Endothelial cell of umbilical vein (primary cell): ENCODE measurements at regions not wholly inside any gene's neighbourhood (a gene's known extent, or its start where the extent isn't known, plus 50 kb on each side); places are given as distances from the start of the nearest gene placed in this dataset.

Experiments
- BruUV-seq: library from RNA; stranded (reverse); fragments of 400-500 nt; replicated peaks from 2 replicates; lab custom pipeline; 2021; lab: Mats Ljungman, UMichigan
- CTCF ChIA-PET: fragments of 300-600, 350-600 bp; sonication (Branson Sonifier 250); formaldehyde crosslinking; loops from one replicate; lab custom pipeline; 2021; ENCODE audit warnings: antibody characterized with exemption, inconsistent platforms; lab: Charles Lee
- POLR2A ChIA-PET: fragments of 300-600, 350-600 bp; sonication (Branson Sonifier 250); formaldehyde crosslinking; loops from one replicate; lab custom pipeline; 2021; ENCODE audit warnings: antibody characterized with exemption, inconsistent platforms; lab: Charles Lee
- DNase-seq: peaks from one replicate; pipeline ENCODE4 v3.0.0-alpha.2; 2011; ENCODE audit warnings: low read depth, low spot score
- FAIRE-seq: peaks from 2 replicates; lab custom pipeline; 2011; peaks lifted over from hg19 to GRCh38; lab: Jason Lieb, UNC
- H2AFZ ChIP-seq: 2 replicates; pipeline ENCODE4 v1.6.0; 2012; ENCODE audit warnings: low read depth, low read length, control low read depth, inconsistent platforms
- H3K27ac ChIP-seq: 2 replicates; pipeline ENCODE4 v1.5.1; 2011; ENCODE audit warnings: low read depth, mild to moderate bottlenecking, control low read depth, low read length, moderate library complexity; ENCODE audit not compliant: insufficient read depth
- H3K27me3 ChIP-seq, 2 experiments: 2 replicates each; pipeline versions ENCODE4 v1.6.0 to v1.6.1; 2011; ENCODE audit warnings: low read length in 2 of 2, mixed read lengths in 1 of 2; ENCODE audit not compliant: control insufficient read depth in 2 of 2, insufficient read depth in 2 of 2
- H3K36me3 ChIP-seq, 2 experiments: 2 replicates in 1 of 2; 3 replicates in 1 of 2; pipeline ENCODE4 v1.5.1; 2011; ENCODE audit warnings: low read length in 2 of 2, mild to moderate bottlenecking in 1 of 2, moderate library complexity in 1 of 2; ENCODE audit not compliant: control insufficient read depth in 2 of 2, insufficient read depth in 2 of 2; ENCODE audit errors: extremely low read depth in 1 of 2
- H3K4me1 ChIP-seq: 3 replicates; pipeline ENCODE4 v1.5.1; 2011; ENCODE audit warnings: mild to moderate bottlenecking, low read length; ENCODE audit not compliant: control insufficient read depth, insufficient read depth; ENCODE audit errors: extremely low read depth
- H3K4me2 ChIP-seq: 2 replicates; pipeline ENCODE4 v1.6.1; 2011; ENCODE audit warnings: low read length, control low read depth, mixed read lengths; ENCODE audit not compliant: insufficient read depth
- H3K4me3 ChIP-seq, 3 experiments: fragments of 200-600 bp in 1 of 3; sonication (generic), shearing (Covaris generic) in 1 of 3; replicated peaks in 1 of 3; 2 replicates each; pipeline ENCODE4 v1.5.1; 2011 to 2016; ENCODE audit warnings: control low read depth in 3 of 3, low read length in 3 of 3, mild to moderate bottlenecking in 2 of 3, inconsistent platforms in 1 of 3, low read depth in 1 of 3, moderate library complexity in 1 of 3; ENCODE audit not compliant: insufficient read depth in 1 of 3
- H3K79me2 ChIP-seq: 2 replicates; pipeline ENCODE4 v1.6.0; 2012; ENCODE audit warnings: low read length, inconsistent platforms; ENCODE audit not compliant: control insufficient read depth, insufficient read depth
- H3K9ac ChIP-seq: replicated peaks from 2 replicates; pipeline ENCODE3; 2011; ENCODE audit warnings: low read length, control low read depth; ENCODE audit not compliant: insufficient read depth; ENCODE audit errors: extremely low read depth
- H3K9me1 ChIP-seq: replicated peaks from 3 replicates; pipeline ENCODE4 v1.6.0; 2011; ENCODE audit warnings: mild to moderate bottlenecking, low read length; ENCODE audit not compliant: control insufficient read depth, insufficient read depth; ENCODE audit errors: extremely low read depth
- H3K9me3 ChIP-seq: replicated peaks from 2 replicates; pipeline ENCODE4 v1.5.1; 2012; ENCODE audit warnings: low read length, inconsistent platforms; ENCODE audit not compliant: control insufficient read depth, insufficient read depth
- H4K20me1 ChIP-seq: replicated peaks from 2 replicates; pipeline ENCODE3; 2011; ENCODE audit warnings: mild to moderate bottlenecking, low read length; ENCODE audit not compliant: control insufficient read depth, insufficient read depth; ENCODE audit errors: extremely low read depth
- CTCF ChIP-seq, 2 donors: IDR thresholded peaks; 1 replicate in 1 of 2; 2 replicates in 1 of 2; pipeline ENCODE4 v1.5.1; 2011; ENCODE audit warnings: low read length in 2 of 2, mild to moderate bottlenecking in 2 of 2, moderate library complexity in 2 of 2, control low read depth in 1 of 2, inconsistent platforms in 1 of 2, low read depth in 1 of 2; ENCODE audit not compliant: insufficient read depth in 1 of 2; ENCODE audit errors: extremely low read depth in 1 of 2
- EZH2 ChIP-seq: IDR thresholded peaks from 2 replicates; pipeline ENCODE4 v1.6.1; 2012; ENCODE audit warnings: borderline replicate concordance, low read depth, mild to moderate bottlenecking, moderate library complexity, low read length, inconsistent platforms; ENCODE audit not compliant: severe bottlenecking
- FOS ChIP-seq: IDR thresholded peaks from 2 replicates; pipeline ENCODE4 v1.6.1; 2011; ENCODE audit warnings: mild to moderate bottlenecking, low read length, moderate library complexity, borderline replicate concordance; ENCODE audit not compliant: insufficient read depth
- GATA2 ChIP-seq: IDR thresholded peaks from 2 replicates; pipeline ENCODE4 v1.7.0; 2011; ENCODE audit warnings: low read depth, mild to moderate bottlenecking, moderate library complexity, mixed read lengths, low read length; ENCODE audit not compliant: insufficient read length, insufficient read depth
- JUN ChIP-seq: IDR thresholded peaks from 2 replicates; pipeline ENCODE4 v1.6.1; 2011; ENCODE audit warnings: borderline replicate concordance, low read depth; ENCODE audit not compliant: insufficient read length, insufficient read depth
- MAX ChIP-seq: IDR thresholded peaks from 2 replicates; pipeline ENCODE4 v1.6.1; 2011; ENCODE audit not compliant: insufficient read depth, insufficient read length
- MYC ChIP-seq: IDR thresholded peaks from one replicate; pipeline ENCODE4 v1.6.1; 2011; ENCODE audit warnings: mild to moderate bottlenecking, low read depth, low read length
- POLR2A ChIP-seq: IDR thresholded peaks from 2 replicates; pipeline ENCODE4 v1.6.1; 2012; ENCODE audit warnings: low read depth, mild to moderate bottlenecking, control low read depth, low read length
- POLR2AphosphoS5 ChIP-seq: IDR thresholded peaks from 2 replicates; pipeline ENCODE4 v1.6.1; 2012; ENCODE audit warnings: low read depth, mild to moderate bottlenecking, control low read depth, low read length, moderate library complexity; ENCODE audit not compliant: insufficient read depth
- dilution Hi-C: fragments of 300-500 bp; cut with MboI; formaldehyde crosslinking; loops from one replicate; pipeline ENCODE4 v1.15.0; 2019; ENCODE audit warnings: low sequenced_read_pairs; ENCODE audit not compliant: extremely low pct_ligation_motif_present
- intact Hi-C: fragments of 100-400 bp; cut with micrococcal nuclease; formaldehyde crosslinking; loops from one replicate; pipeline ENCODE4 v1.10.0; 2022

GRCh38 chr17:54239291-54239690, 416.6 kb downstream of the KIF2B start:
- no peak overlapping the region for H2AFZ ChIP-seq
- H3K36me3 ChIP-seq, result no peaks in the 10 kb centered on the region
- BruUV-seq, result no TSS peak
- H3K4me1 ChIP-seq, result no peaks in the 10 kb centered on the region
- TF ChIP-seq FOS (no peak), GATA2 (no peak), JUN (no peak), CTCF (IDR thresholded peaks at IDR 0.05; ENCODE audit: extremely low read depth in 1 of 2, insufficient read depth in 1 of 2, low read depth in 1 of 2, low read length in 2 of 2) (no peak), EZH2 (no peak)
- H3K9ac ChIP-seq, result no peak overlapping the region
- no peak overlapping the region for H3K27ac ChIP-seq
- ChIA-PET CTCF (no interaction called here), POLR2A (no interaction called here)
- no peaks in the 10 kb centered on the region for H3K9me1 ChIP-seq
- DNase-seq (no peak), FAIRE-seq (no peak)
- H3K27me3 ChIP-seq, result no peaks in the 10 kb centered on the region
- no peak overlapping the region for H3K4me3 ChIP-seq
- peaks cover 3% of the 10 kb centered on the region for H3K9me3 ChIP-seq
- intact Hi-C loops, result no loop called here
- no peak overlapping the region for H3K4me2 ChIP-seq
- dilution Hi-C loops, result no loop called here
- no peaks in the 10 kb centered on the region for H3K79me2 ChIP-seq
- H4K20me1 ChIP-seq, result no peaks in the 10 kb centered on the region

- no peak for FAIRE-seq
- TF ChIP-seq MYC (no peak), POLR2A (no peak), CTCF (IDR thresholded peaks at IDR 0.05; ENCODE audit: extremely low read depth in 1 of 2, insufficient read depth in 1 of 2, low read depth in 1 of 2, low read length in 2 of 2) (no peak), FOS (no peak), EZH2 (no peak), JUN (no peak), GATA2 (no peak), MAX (no peak), POLR2AphosphoS5 (no peak)
- POLR2A ChIA-PET, result no interaction called here
Observed at GRCh38 chr17:54255696-54256095, 433.0 kb downstream of the KIF2B start.

More at GRCh38 chr17:54255696-54256095, 433.0 kb downstream of the KIF2B start:
- H3K27me3 ChIP-seq, result no peaks in the 10 kb centered on the region
- no peaks in the 10 kb centered on the region for H3K4me1 ChIP-seq
- BruUV-seq, result no TSS peak
- no peak for DNase-seq
- no peak overlapping the region for H3K27ac ChIP-seq
- CTCF ChIA-PET, result no interaction called here
- H3K79me2 ChIP-seq, result no peaks in the 10 kb centered on the region
- dilution Hi-C loops (no loop called here), intact Hi-C loops (no loop called here)
- no peak overlapping the region for H2AFZ ChIP-seq
- H3K4me2 ChIP-seq, result no peak overlapping the region
- no peak overlapping the region for H3K4me3 ChIP-seq
- no peak overlapping the region for H3K9ac ChIP-seq
- no peaks in the 10 kb centered on the region for H4K20me1 ChIP-seq
- H3K36me3 ChIP-seq, result no peaks in the 10 kb centered on the region
- no peaks in the 10 kb centered on the region for H3K9me1 ChIP-seq
- H3K9me3 ChIP-seq, result peaks cover 1% of the 10 kb centered on the region
